ENCODE measurements at regions not wholly inside any gene's neighbourhood (a gene's known extent, or its start where the extent isn't known, plus 50 kb on each side); places are given as distances from the start of the nearest gene placed in this dataset.

- TF ChIP-seq ZC3H10 (CRISPR knock-in tag; IDR thresholded peaks at IDR 0.05) (no peak), PATZ1 (CRISPR knock-in tag; IDR thresholded peaks at IDR 0.05; ENCODE audit: borderline replicate concordance) (no peak), SNAI2 (CRISPR knock-in tag; IDR thresholded peaks at IDR 0.05) (no peak), TOX (CRISPR knock-in tag; IDR thresholded peaks at IDR 0.05; ENCODE audit: borderline replicate concordance) (no peak), ZFP30 (CRISPR knock-in tag; IDR thresholded peaks at IDR 0.05) (no peak), ZFP3 (CRISPR knock-in tag; IDR thresholded peaks at IDR 0.05) (no peak), OSR1 (CRISPR knock-in tag; IDR thresholded peaks at IDR 0.05) (no peak), TCF4 (CRISPR knock-in tag; IDR thresholded peaks at IDR 0.05; ENCODE audit: borderline replicate concordance) (no peak), RARB (CRISPR knock-in tag; IDR thresholded peaks at IDR 0.05) (no peak), CREB5 (CRISPR knock-in tag; IDR thresholded peaks at IDR 0.05; ENCODE audit: low read depth) (no peak), ESRRG (CRISPR knock-in tag; IDR thresholded peaks at IDR 0.05) (no peak)
Observed at GRCh38 chr4:124946696-124947095, 234.2 kb upstream of the ANKRD50 start.
